Bronchial epithelial cell (primary cell): ENCODE measurements at regions not wholly inside any gene's neighbourhood (a gene's known extent, or its start where the extent isn't known, plus 50 kb on each side); places are given as distances from the start of the nearest gene placed in this dataset.

ENCODE experiments used
- DNase-seq: peaks from one replicate; pipeline ENCODE4 v3.0.0-alpha.2; 2010; ENCODE audit warnings: low read depth
- FAIRE-seq: peaks from 2 replicates; lab custom pipeline; 2011; peaks lifted over from hg19 to GRCh38; lab: Jason Lieb, UNC
- H3K27me3 ChIP-seq: 2 replicates; pipeline ENCODE4 v1.5.1; 2011; ENCODE audit warnings: low read length; ENCODE audit not compliant: control insufficient read depth, insufficient read depth
- H3K36me3 ChIP-seq: 2 replicates; pipeline ENCODE4 v1.5.1; 2011; ENCODE audit warnings: low read length; ENCODE audit not compliant: control insufficient read depth, insufficient read depth
- H3K4me3 ChIP-seq: 2 replicates; pipeline ENCODE4 v1.5.1; 2011; ENCODE audit warnings: mild to moderate bottlenecking, low read depth, low read length, control low read depth
- CTCF ChIP-seq: IDR thresholded peaks from 2 replicates; pipeline ENCODE4 v1.5.1; 2011; ENCODE audit warnings: mild to moderate bottlenecking, moderate library complexity, low read length, control low read depth, inconsistent platforms; ENCODE audit not compliant: insufficient read depth, severe bottlenecking

- DNase-seq (no peak), FAIRE-seq (no peak)
- Histone ChIP-seq H3K4me3 (no peak overlapping the region), H3K27me3 (no peaks in the 10 kb centered on the region), H3K36me3 (no peaks in the 10 kb centered on the region)
- no peak for TF ChIP-seq CTCF
Observed at GRCh38 chr12:127728285-127728684, 538.7 kb upstream of the TMEM132C start.

- no peak for TF ChIP-seq CTCF
- FAIRE-seq = no peak
- H3K4me3 ChIP-seq = no peak overlapping the region
- H3K36me3 ChIP-seq = no peaks in the 10 kb centered on the region
- H3K27me3 ChIP-seq = no peaks in the 10 kb centered on the region
- no peak for DNase-seq
Observed at GRCh38 chr12:127728729-127729128, 538.2 kb upstream of the TMEM132C start.

GRCh38 chr12:127729381-127729780 lies 537.6 kb upstream of the TMEM132C start:
- FAIRE-seq (no peak), DNase-seq (no peak)
- no peaks in the 10 kb centered on the region for H3K36me3 ChIP-seq
- H3K4me3 ChIP-seq = no peak overlapping the region
- TF ChIP-seq CTCF = no peak
- no peaks in the 10 kb centered on the region for H3K27me3 ChIP-seq

GRCh38 chr12:127731657-127732056 lies 535.3 kb upstream of the TMEM132C start:
- Histone ChIP-seq H3K36me3 (no peaks in the 10 kb centered on the region), H3K4me3 (no peak overlapping the region), H3K27me3 (no peaks in the 10 kb centered on the region)
- FAIRE-seq (no peak), DNase-seq (no peak)
- TF ChIP-seq CTCF = no peak

- TF ChIP-seq CTCF = no peak
- Histone ChIP-seq H3K4me3 (no peak overlapping the region), H3K36me3 (no peaks in the 10 kb centered on the region), H3K27me3 (no peaks in the 10 kb centered on the region)
- DNase-seq (no peak), FAIRE-seq (no peak)
Observed at GRCh38 chr12:127742231-127742630, 524.7 kb upstream of the TMEM132C start.

GRCh38 chr12:127745469-127746212 lies 521.3 kb upstream of the TMEM132C start:
- no peak overlapping the region for H3K4me3 ChIP-seq
- FAIRE-seq = no peak
- H3K36me3 ChIP-seq = no peaks in the 10 kb centered on the region
- DNase-seq = no peak
- no peak for TF ChIP-seq CTCF
- no peaks in the 10 kb centered on the region for H3K27me3 ChIP-seq
